Hepatocyte (in vitro differentiated cells): ENCODE measurements at regions not wholly inside any gene's neighbourhood (a gene's known extent, or its start where the extent isn't known, plus 50 kb on each side); places are given as distances from the start of the nearest gene placed in this dataset.

ENCODE experiments used
- DNase-seq: peaks from one replicate; pipeline ENCODE4 v3.0.0-alpha.2; 2016; ENCODE audit warnings: low spot score
- H2AFZ ChIP-seq: fragments of 200-600 bp; sonication (generic); 2 replicates; pipeline ENCODE4 v1.6.0; 2016; ENCODE audit warnings: antibody characterized with exemption, mild to moderate bottlenecking
- H3K27ac ChIP-seq: fragments of 200-600 bp; sonication (generic); 2 replicates; pipeline ENCODE4 v1.5.1; 2016; ENCODE audit warnings: mild to moderate bottlenecking
- H3K27me3 ChIP-seq: fragments of 200-600 bp; sonication (generic); 2 replicates; pipeline ENCODE4 v1.6.1; 2016
- H3K36me3 ChIP-seq: fragments of 200-600 bp; sonication (generic); replicated peaks from 2 replicates; pipeline ENCODE4 v1.5.1; 2016; ENCODE audit warnings: low read depth; ENCODE audit not compliant: insufficient read depth
- H3K4me1 ChIP-seq: fragments of 200-600 bp; sonication (generic); 2 replicates; pipeline ENCODE4 v1.5.1; 2016; ENCODE audit warnings: mild to moderate bottlenecking, moderate library complexity; ENCODE audit not compliant: insufficient read depth
- H3K4me2 ChIP-seq: fragments of 200-600 bp; sonication (generic); 2 replicates; pipeline ENCODE4 v1.6.0; 2016
- H3K4me3 ChIP-seq: fragments of 200-600 bp; sonication (generic); 2 replicates; pipeline ENCODE4 v1.5.1; 2016; ENCODE audit warnings: mild to moderate bottlenecking
- H3K79me2 ChIP-seq: fragments of 200-600 bp; sonication (generic); 2 replicates; pipeline ENCODE4 v1.6.0; 2017; ENCODE audit warnings: mild to moderate bottlenecking
- H3K9me2 ChIP-seq: fragments of 200-600 bp; sonication (generic); replicated peaks from 2 replicates; pipeline ENCODE4 v1.6.0; 2017; ENCODE audit warnings: mild to moderate bottlenecking; ENCODE audit not compliant: insufficient read depth
- H3K9me3 ChIP-seq: fragments of 200-600 bp; sonication (generic); 2 replicates; pipeline ENCODE4 v1.5.1; 2016; ENCODE audit warnings: low read depth, mild to moderate bottlenecking
- H4K20me1 ChIP-seq: fragments of 200-600 bp; sonication (generic); 2 replicates; pipeline ENCODE4 v1.6.0; 2016; ENCODE audit warnings: mild to moderate bottlenecking; ENCODE audit not compliant: insufficient read depth, poor library complexity, severe bottlenecking
- EZH2 ChIP-seq: fragments of 200-600 bp; sonication (generic); IDR thresholded peaks from 2 replicates; pipeline ENCODE4 v1.6.1; 2016; ENCODE audit warnings: antibody characterized with exemption, mild to moderate bottlenecking, borderline replicate concordance
- EZH2phosphoT487 ChIP-seq: fragments of 200-600 bp; sonication (generic); IDR thresholded peaks from one replicate; pipeline ENCODE4 v1.6.1; 2018; ENCODE audit warnings: antibody characterized with exemption, mild to moderate bottlenecking, low read depth, moderate library complexity; ENCODE audit not compliant: unreplicated experiment, severe bottlenecking
- WGBS: methylation state at CpG from one replicate; pipeline ENCODE4 v1.1.6; 2016; ENCODE audit warnings: low lambda C conversion rate; ENCODE audit errors: missing lambda C conversion rate; 5-methylcytosine and 5-hydroxymethylcytosine counted together
- TF ChIP-seq, protein P1 (sequence below): fragments of 200-600 bp; sonication (generic); IDR thresholded peaks from 2 replicates; pipeline ENCODE4 v1.5.1; 2016; ENCODE audit warnings: antibody characterized with exemption, mild to moderate bottlenecking; ENCODE audit not compliant: poor library complexity

DNA sequence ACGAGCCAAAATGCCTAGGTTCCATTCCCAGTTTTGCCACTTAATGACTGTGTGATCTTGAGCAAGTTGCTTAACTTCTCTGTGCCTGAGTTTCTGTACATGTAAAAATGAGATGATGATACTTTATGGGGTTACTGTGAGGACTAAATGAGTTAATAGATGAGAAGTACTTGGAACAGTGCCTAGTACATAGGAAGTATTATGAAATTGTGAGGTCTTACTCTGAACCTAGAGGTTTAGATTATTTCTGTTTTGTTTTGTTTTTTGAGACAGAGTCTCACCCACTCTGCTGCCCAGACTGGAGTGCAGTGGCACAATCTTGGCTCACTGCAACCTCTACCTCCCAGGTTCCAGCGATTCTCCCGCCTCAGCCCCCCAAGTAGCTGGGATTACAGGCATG is 227.0 kb upstream of the POU2AF2 start:
- H3K36me3 ChIP-seq: no peaks in the 10 kb centered on the region
- H3K4me1 ChIP-seq: no peaks in the 10 kb centered on the region
- no peak overlapping the region for H3K27ac ChIP-seq
- H3K4me2 ChIP-seq: no peak overlapping the region
- TF ChIP-seq, protein P1, sequence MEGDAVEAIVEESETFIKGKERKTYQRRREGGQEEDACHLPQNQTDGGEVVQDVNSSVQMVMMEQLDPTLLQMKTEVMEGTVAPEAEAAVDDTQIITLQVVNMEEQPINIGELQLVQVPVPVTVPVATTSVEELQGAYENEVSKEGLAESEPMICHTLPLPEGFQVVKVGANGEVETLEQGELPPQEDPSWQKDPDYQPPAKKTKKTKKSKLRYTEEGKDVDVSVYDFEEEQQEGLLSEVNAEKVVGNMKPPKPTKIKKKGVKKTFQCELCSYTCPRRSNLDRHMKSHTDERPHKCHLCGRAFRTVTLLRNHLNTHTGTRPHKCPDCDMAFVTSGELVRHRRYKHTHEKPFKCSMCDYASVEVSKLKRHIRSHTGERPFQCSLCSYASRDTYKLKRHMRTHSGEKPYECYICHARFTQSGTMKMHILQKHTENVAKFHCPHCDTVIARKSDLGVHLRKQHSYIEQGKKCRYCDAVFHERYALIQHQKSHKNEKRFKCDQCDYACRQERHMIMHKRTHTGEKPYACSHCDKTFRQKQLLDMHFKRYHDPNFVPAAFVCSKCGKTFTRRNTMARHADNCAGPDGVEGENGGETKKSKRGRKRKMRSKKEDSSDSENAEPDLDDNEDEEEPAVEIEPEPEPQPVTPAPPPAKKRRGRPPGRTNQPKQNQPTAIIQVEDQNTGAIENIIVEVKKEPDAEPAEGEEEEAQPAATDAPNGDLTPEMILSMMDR: no peak
- TF ChIP-seq EZH2 (no peak), EZH2phosphoT487 (no peak)
- no peaks in the 10 kb centered on the region for H3K9me3 ChIP-seq
- H3K79me2 ChIP-seq: no peaks in the 10 kb centered on the region
- no peaks in the 10 kb centered on the region for H3K9me2 ChIP-seq
- H2AFZ ChIP-seq: no peak overlapping the region
- no peak for DNase-seq
- no peaks in the 10 kb centered on the region for H3K27me3 ChIP-seq
- H4K20me1 ChIP-seq: no peaks in the 10 kb centered on the region
- WGBS: 82% methylated on average over 3 of the region's 3 CpGs
- no peak overlapping the region for H3K4me3 ChIP-seq

DNA sequence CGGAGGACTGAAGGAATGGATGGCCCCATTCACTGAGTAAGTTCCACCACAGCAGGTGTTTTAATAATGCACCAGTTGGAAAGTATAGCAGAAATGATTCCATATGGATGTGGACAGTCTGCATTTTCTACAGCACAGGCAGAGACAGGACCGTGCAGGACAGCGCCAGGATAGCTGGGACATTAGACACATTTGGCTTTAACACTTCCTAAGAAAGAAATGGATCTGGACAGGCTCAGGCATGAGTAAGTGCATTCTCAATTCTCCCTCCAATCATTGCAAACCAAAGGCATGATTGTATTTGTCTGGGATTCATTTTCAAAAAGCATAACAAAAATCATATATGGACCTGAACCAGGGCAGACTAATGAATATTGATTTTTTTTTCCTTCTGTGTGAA is 233.0 kb upstream of the POU2AF2 start:
- no peak for DNase-seq
- no peaks in the 10 kb centered on the region for H3K9me2 ChIP-seq

DNA sequence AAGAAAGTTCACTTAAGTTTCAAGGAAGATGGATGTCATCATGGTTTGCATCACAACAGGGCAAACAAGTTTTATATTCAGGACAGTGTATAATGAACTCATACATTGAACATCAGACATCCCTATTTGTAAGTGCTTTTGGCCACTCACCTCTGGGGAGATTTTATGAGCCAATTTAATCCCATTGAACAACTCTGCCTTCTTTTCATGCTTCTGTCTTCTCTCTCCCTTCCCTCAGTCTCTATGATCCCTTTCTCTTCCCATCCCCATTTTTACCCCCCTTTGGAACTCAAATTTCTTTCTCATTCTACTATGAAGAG is 234.3 kb upstream of the POU2AF2 start:
- Histone ChIP-seq H3K27ac (no peak overlapping the region), H3K4me3 (no peak overlapping the region), H2AFZ (no peak overlapping the region), H3K9me2 (no peaks in the 10 kb centered on the region), H4K20me1 (no peaks in the 10 kb centered on the region), H3K36me3 (no peaks in the 10 kb centered on the region), H3K4me1 (no peaks in the 10 kb centered on the region), H3K79me2 (no peaks in the 10 kb centered on the region), H3K9me3 (no peaks in the 10 kb centered on the region), H3K4me2 (no peak overlapping the region), H3K27me3 (no peaks in the 10 kb centered on the region)
- TF ChIP-seq EZH2 (no peak), EZH2phosphoT487 (no peak)
- TF ChIP-seq, protein P1: no peak
- DNase-seq: no peak

More for the DNA sequence above, 233.0 kb upstream of the POU2AF2 start:
- H3K4me3 ChIP-seq: no peak overlapping the region
- H3K27me3 ChIP-seq: no peaks in the 10 kb centered on the region
- H3K79me2 ChIP-seq: no peaks in the 10 kb centered on the region
- H2AFZ ChIP-seq: no peak overlapping the region
- no peaks in the 10 kb centered on the region for H3K36me3 ChIP-seq
- no peak overlapping the region for H3K27ac ChIP-seq
- TF ChIP-seq EZH2 (no peak), EZH2phosphoT487 (no peak)
- TF ChIP-seq, protein P1: no peak
- H3K4me1 ChIP-seq: no peaks in the 10 kb centered on the region
- no peaks in the 10 kb centered on the region for H4K20me1 ChIP-seq
- H3K9me3 ChIP-seq: no peaks in the 10 kb centered on the region
- WGBS: 91% methylated on average over 3 of the region's 3 CpGs
- no peak overlapping the region for H3K4me2 ChIP-seq
